Fibroblast of pulmonary artery (primary cell): ENCODE measurements at regions not wholly inside any gene's neighbourhood (a gene's known extent, or its start where the extent isn't known, plus 50 kb on each side); places are given as distances from the start of the nearest gene placed in this dataset.
"Not testable (repeated sequence)": the region's sequence is repeated elsewhere in the genome, so short reads cannot be mapped to it uniquely, and the experiment has no call there.

ENCODE experiments used
- DNase-seq: peaks from one replicate; pipeline ENCODE4 v3.0.0-alpha.2; 2010; ENCODE audit warnings: low read depth
- H3K4me3 ChIP-seq: replicated peaks from 2 replicates; pipeline ENCODE4 v1.5.1; 2011; ENCODE audit warnings: low read depth, mild to moderate bottlenecking, control low read depth, low read length, moderate library complexity
- CTCF ChIP-seq: IDR thresholded peaks from 2 replicates; pipeline ENCODE4 v1.5.1; 2011; ENCODE audit warnings: mild to moderate bottlenecking, control low read depth, low read length, inconsistent platforms; ENCODE audit errors: missing control alignments

DNA sequence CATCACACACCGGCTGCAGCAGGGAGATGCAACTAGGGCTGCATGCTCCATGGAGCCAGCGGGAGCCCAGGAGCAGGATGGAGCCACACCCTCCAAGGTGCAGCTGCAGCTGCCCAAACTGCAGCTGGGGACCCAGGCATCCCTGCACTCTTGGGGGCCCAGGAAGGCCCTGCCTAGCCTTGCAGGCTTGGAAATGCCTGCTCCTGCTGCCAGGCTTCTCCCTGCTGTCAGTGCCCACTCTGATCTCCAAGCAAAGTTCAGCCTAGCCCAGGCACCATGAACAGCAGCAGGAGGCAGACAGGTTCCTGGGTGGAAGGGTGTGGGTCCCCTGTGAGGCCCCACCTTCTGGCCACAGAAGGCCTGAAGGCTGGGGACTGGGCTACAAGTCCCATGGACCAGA, 1057.1 kb downstream of the CDH8 start:
- TF ChIP-seq CTCF, result no peak

DNA sequence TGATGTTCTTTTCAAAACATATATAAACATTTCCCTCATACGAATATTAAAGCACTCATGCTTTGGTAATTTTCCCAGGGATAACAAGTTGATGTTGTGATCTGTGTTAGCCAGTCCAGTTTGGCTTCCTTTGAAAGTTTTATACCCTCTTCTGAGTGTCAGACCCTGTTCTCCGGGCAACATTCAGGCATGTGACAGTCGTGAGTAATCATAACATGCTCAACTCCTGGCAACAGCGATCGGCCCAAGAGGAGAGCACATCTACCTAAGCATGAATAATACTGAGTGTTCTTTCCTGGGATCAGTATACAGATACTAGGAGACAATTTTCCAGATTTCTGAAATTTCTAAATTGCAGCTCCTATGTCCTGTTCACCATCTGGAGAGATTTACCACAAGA, 1086.4 kb downstream of the CDH8 start:
- DNase-seq, result no peak
- TF ChIP-seq CTCF, result no peak
- H3K4me3 ChIP-seq, result no peak overlapping the region

More for the DNA sequence above, 1057.1 kb downstream of the CDH8 start:
- no peak overlapping the region for H3K4me3 ChIP-seq
- no peak for DNase-seq

DNA sequence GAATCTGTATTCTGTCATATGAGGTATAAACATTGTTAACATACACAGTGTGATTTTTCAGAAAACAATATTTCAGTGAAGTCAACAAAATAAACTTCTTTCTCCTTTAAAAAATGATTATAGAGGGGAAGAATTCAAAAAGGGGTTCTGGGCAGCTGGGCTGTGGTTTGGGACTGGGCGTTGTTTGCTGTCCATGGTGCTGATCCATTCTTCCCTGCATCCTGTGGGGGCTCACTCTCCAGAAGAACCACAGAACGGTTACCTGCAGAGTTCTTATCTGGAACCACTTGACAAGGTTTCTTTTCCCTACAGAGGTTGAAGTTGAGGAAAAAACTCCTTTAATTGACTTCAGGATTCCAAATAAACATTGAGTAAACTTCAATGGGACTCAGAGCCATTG, 1091.0 kb downstream of the CDH8 start:
- no peak overlapping the region for H3K4me3 ChIP-seq
- no peak for DNase-seq
- TF ChIP-seq CTCF, result no peak

GRCh38 chr16:60936189-60936588, 1100.0 kb downstream of the CDH8 start:
- DNase-seq, H3K4me3 ChIP-seq: not testable (repeated sequence)

GRCh38 chr16:60932600-60932999, 1103.6 kb downstream of the CDH8 start:
- TF ChIP-seq CTCF, result no peak
- no peak for DNase-seq
- no peak overlapping the region for H3K4me3 ChIP-seq

- DNase-seq, result no peak
- no peak overlapping the region for H3K4me3 ChIP-seq
- no peak for TF ChIP-seq CTCF
Measured at GRCh38 chr16:60930291-60930690, 1105.9 kb downstream of the CDH8 start.

DNA sequence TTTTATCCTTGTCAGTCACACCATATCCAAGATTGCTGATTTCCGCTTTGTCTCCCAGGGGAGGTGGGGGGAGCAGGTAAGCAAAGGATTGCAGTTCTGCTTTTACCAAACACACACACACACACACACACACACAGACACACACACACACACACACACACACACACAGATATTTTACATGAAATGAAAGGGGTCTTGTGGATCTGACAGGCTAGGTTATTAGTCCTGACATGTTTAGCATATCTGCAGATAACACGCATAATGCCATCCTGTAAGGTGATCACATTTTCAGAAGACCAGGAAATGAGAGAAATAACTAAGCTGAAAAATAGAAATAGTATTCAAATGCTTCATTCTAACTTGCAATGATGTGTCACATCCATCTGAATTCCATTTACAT, 1113.3 kb downstream of the CDH8 start:
- DNase-seq, result no peak
- no peak overlapping the region for H3K4me3 ChIP-seq
- no peak for TF ChIP-seq CTCF

GRCh38 chr16:60914334-60914733, 1121.9 kb downstream of the CDH8 start:
- no peak overlapping the region for H3K4me3 ChIP-seq
- DNase-seq, result no peak
- TF ChIP-seq CTCF, result no peak
